Transverse colon (tissue), 3 donors: ENCODE measurements at regions not wholly inside any gene's neighbourhood (a gene's known extent, or its start where the extent isn't known, plus 50 kb on each side); places are given as distances from the start of the nearest gene placed in this dataset.

Source experiments
- CTCF ChIP-seq, 5 experiments: fragments of 200-600 bp in 3 of 5; fragments of 450-650 bp in 2 of 5; sonication (generic) in 3 of 5; IDR thresholded peaks; 1 replicate in 2 of 5; 2 replicates in 3 of 5; pipeline ENCODE4 v1.5.1; 2016 to 2017; ENCODE audit warnings: antibody characterized with exemption in 5 of 5, inconsistent platforms in 3 of 5, mild to moderate bottlenecking in 2 of 5, moderate library complexity in 1 of 5
- POLR2A ChIP-seq: fragments of 450-650 bp; IDR thresholded peaks from one replicate; pipeline ENCODE4 v1.6.1; 2016; ENCODE audit warnings: antibody characterized with exemption, mild to moderate bottlenecking, moderate library complexity

- no peak for TF ChIP-seq CTCF (IDR thresholded peaks at IDR 0.05)
- no peak for TF ChIP-seq POLR2A
Observed at GRCh38 chr6:54467384-54467783, 159.1 kb downstream of the TINAG start.
